ENCODE measurements at regions not wholly inside any gene's neighbourhood (a gene's known extent, or its start where the extent isn't known, plus 50 kb on each side); places are given as distances from the start of the nearest gene placed in this dataset.

DNA sequence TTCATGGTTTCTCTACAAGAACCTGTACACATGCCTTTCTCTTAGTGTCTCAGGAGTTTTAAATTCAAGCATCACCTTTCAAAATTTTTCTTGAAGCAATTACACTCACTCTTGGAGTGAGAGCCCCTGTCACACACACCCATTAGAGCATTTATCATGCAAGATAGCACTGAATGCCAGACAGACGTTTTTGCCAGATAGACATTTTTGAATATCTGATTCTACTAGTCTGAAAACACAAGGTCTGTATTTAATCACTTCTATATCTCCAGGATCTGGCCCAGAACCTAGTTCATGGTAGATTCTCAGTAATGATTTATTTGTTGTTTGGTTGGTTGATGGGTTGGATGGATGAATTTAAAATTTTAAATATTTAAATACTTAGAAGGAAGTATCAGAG lies 60.9 kb upstream of the PDE1C start:
- DNase-seq, result no peak

GRCh38 chr7:32126843-32127242 lies 56.6 kb upstream of the PDE1C start:
- no peak for DNase-seq

Data from CD4-positive, alpha-beta T cell treated with Interleukin-4 for 1 hour (primary cell).